GM23338 (cell line): ENCODE measurements at regions not wholly inside any gene's neighbourhood (a gene's known extent, or its start where the extent isn't known, plus 50 kb on each side); places are given as distances from the start of the nearest gene placed in this dataset.

Experiments
- ATAC-seq: fragments of 200-7000 bp; cut with Tn5 transposase; 3 replicates; pipeline ENCODE4 v1.9.1; 2020
- DNase-seq: peaks from one replicate; pipeline ENCODE4 v3.0.0-alpha.2; 2015; ENCODE audit warnings: low spot score
- H2AFZ ChIP-seq: fragments of 200-600 bp; sonication (generic); 2 replicates; pipeline ENCODE4 v1.8.0; 2016; ENCODE audit warnings: antibody characterized with exemption, mild to moderate bottlenecking, moderate library complexity
- H3F3A ChIP-seq: fragments of 200-600 bp; sonication (generic); replicated peaks from 2 replicates; pipeline ENCODE4 v1.8.0; 2017; ENCODE audit warnings: antibody characterized with exemption, mixed run types, low read depth
- H3K27ac ChIP-seq: fragments of 200-600 bp; sonication (generic); 2 replicates; pipeline ENCODE4 v1.6.1; 2016; ENCODE audit warnings: low read depth
- H3K27me3 ChIP-seq: fragments of 200-600 bp; sonication (generic); 2 replicates; pipeline ENCODE4 v1.8.0; 2016; ENCODE audit warnings: mild to moderate bottlenecking, mixed run types, moderate library complexity; ENCODE audit not compliant: insufficient read depth
- H3K36me3 ChIP-seq: fragments of 200-600 bp; sonication (generic); 2 replicates; pipeline ENCODE4 v1.8.0; 2016; ENCODE audit warnings: mild to moderate bottlenecking; ENCODE audit not compliant: insufficient read depth
- H3K4me1 ChIP-seq: fragments of 200-600 bp; sonication (generic); 2 replicates; pipeline ENCODE4 v1.8.0; 2016; ENCODE audit warnings: mild to moderate bottlenecking, moderate library complexity; ENCODE audit not compliant: insufficient read depth
- H3K4me2 ChIP-seq: fragments of 200-600 bp; sonication (generic); 2 replicates; pipeline ENCODE4 v1.7.1; 2017; ENCODE audit warnings: mixed run types
- H3K4me3 ChIP-seq: fragments of 200-600 bp; sonication (generic); 2 replicates; pipeline ENCODE4 v1.6.1; 2016; ENCODE audit warnings: mixed run types
- H3K79me2 ChIP-seq: fragments of 200-600 bp; sonication (generic); replicated peaks from 2 replicates; pipeline ENCODE4 v1.8.0; 2017; ENCODE audit warnings: mild to moderate bottlenecking; ENCODE audit not compliant: insufficient read depth
- H3K9me2 ChIP-seq: fragments of 200-600 bp; sonication (generic); 2 replicates; pipeline ENCODE4 v1.8.0; 2017; ENCODE audit not compliant: insufficient read depth
- H4K20me1 ChIP-seq: fragments of 200-600 bp; sonication (generic); replicated peaks from 2 replicates; pipeline ENCODE4 v1.8.0; 2017; ENCODE audit warnings: mild to moderate bottlenecking; ENCODE audit not compliant: insufficient read depth
- H3K27ac Mint-ChIP-seq: 2 replicates; pipeline ENCODE4 v1.8.0; 2020; ENCODE audit warnings: inconsistent platforms, mild to moderate bottlenecking, moderate library complexity, mixed read lengths
- H3K27me3 Mint-ChIP-seq: 3 replicates; pipeline ENCODE4 v1.8.0; 2022; ENCODE audit warnings: low read depth, mild to moderate bottlenecking, moderate library complexity, mixed read lengths, inconsistent platforms; ENCODE audit not compliant: insufficient read depth, poor library complexity
- H3K36me3 Mint-ChIP-seq: 3 replicates; pipeline ENCODE4 v1.8.0; 2021; ENCODE audit warnings: low read depth, mild to moderate bottlenecking, inconsistent platforms, moderate library complexity, mixed read lengths
- H3K4me1 Mint-ChIP-seq: 3 replicates; pipeline ENCODE4 v1.8.0; 2020; ENCODE audit warnings: mild to moderate bottlenecking, inconsistent platforms, mixed read lengths
- H3K4me3 Mint-ChIP-seq: 3 replicates; pipeline ENCODE4 v1.8.0; 2021; ENCODE audit warnings: moderate library complexity, mild to moderate bottlenecking, inconsistent platforms, mixed read lengths
- H3K9me3 Mint-ChIP-seq: 3 replicates; pipeline ENCODE4 v1.8.0; 2020; ENCODE audit warnings: moderate library complexity, mild to moderate bottlenecking, inconsistent platforms, mixed read lengths
- CREB1 ChIP-seq: fragments of 250-450 bp; sonication (Bioruptor Pico); IDR thresholded peaks from 2 replicates; pipeline ENCODE4 v1.5.0; 2020; ENCODE audit warnings: low read depth, mild to moderate bottlenecking, moderate library complexity
- EZH2 ChIP-seq: fragments of 200-600 bp; sonication (generic); IDR thresholded peaks from one replicate; pipeline ENCODE4 v1.8.0; 2017; ENCODE audit warnings: antibody characterized with exemption, mild to moderate bottlenecking, low read depth; ENCODE audit not compliant: unreplicated experiment
- EZH2phosphoT487 ChIP-seq: fragments of 200-600 bp; sonication (generic); IDR thresholded peaks from one replicate; pipeline ENCODE4 v1.8.1; 2018; ENCODE audit warnings: antibody characterized with exemption; ENCODE audit not compliant: unreplicated experiment
- POLR2AphosphoS5 ChIP-seq: IDR thresholded peaks from 2 replicates; pipeline ENCODE4 v1.6.1; 2016; ENCODE audit warnings: antibody characterized with exemption, low read depth
- STAT1 ChIP-seq: IDR thresholded peaks from one replicate; pipeline ENCODE4 v1.6.1; 2016; ENCODE audit warnings: antibody characterized with exemption; ENCODE audit not compliant: unreplicated experiment
- ZNF114 ChIP-seq: fragments of 250-450 bp; sonication (Bioruptor Pico); IDR thresholded peaks from 2 replicates; pipeline ENCODE4 v1.5.0; 2020; ENCODE audit warnings: mild to moderate bottlenecking, moderate library complexity
- ZNF331 ChIP-seq: fragments of 250-450 bp; sonication (Bioruptor Pico); IDR thresholded peaks from 2 replicates; pipeline ENCODE4 v1.5.0; 2020; ENCODE audit warnings: low read depth, mild to moderate bottlenecking, moderate library complexity
- TF ChIP-seq, protein P1 (sequence below): fragments of 250-450 bp; sonication (Bioruptor Pico); IDR thresholded peaks from 2 replicates; pipeline ENCODE4 v1.5.0; 2020; ENCODE audit warnings: mild to moderate bottlenecking, moderate library complexity
- TF ChIP-seq, protein P2 (sequence below): IDR thresholded peaks from 2 replicates; pipeline ENCODE4 v1.6.1; 2016; ENCODE audit warnings: antibody characterized with exemption
- TF ChIP-seq, protein P3 (sequence below), 2 experiments: fragments of 200-600 bp in 1 of 2; sonication (generic) in 1 of 2; conservative IDR thresholded peaks; 2 replicates each; pipeline versions ENCODE4 v1.5.1 to v1.6.1; 2016 to 2017; ENCODE audit warnings: antibody characterized with exemption in 2 of 2, low read depth in 2 of 2, mild to moderate bottlenecking in 2 of 2, moderate library complexity in 1 of 2

DNA sequence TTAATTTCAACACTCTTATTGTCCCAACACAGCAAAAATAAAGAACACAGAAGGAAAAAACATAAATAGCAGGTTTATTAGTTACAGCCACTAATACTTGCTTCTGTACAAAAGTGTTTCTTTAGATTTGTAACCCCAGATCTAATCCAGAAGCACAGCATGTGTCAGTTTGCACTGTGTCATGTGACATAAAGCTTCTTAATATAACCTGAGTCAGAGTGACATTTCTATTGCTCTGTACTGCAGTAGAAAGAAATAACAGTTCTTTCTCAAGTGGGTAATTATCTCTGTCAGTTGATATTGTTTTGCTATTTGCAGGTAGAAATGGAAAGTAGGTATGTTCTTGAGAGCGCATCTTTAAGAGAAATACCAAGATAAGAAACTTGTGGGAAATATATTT, 422.5 kb downstream of the ZIC3 start:
- Histone ChIP-seq H2AFZ (no peak overlapping the region), H3F3A (no peaks in the 10 kb centered on the region), H3K27me3 (no peaks in the 10 kb centered on the region), H3K36me3 (no peaks in the 10 kb centered on the region), H3K4me1 (peaks cover 9% of the 10 kb centered on the region), H3K4me2 (no peak overlapping the region), H3K4me3 (no peak overlapping the region), H3K27ac (no peak overlapping the region), H4K20me1 (no peaks in the 10 kb centered on the region), H3K9me2 (no peaks in the 10 kb centered on the region), H3K79me2 (no peaks in the 10 kb centered on the region)
- Mint-ChIP-seq H3K4me1 (peaks cover 25% of the 10 kb centered on the region), H3K27me3 (peaks cover 6% of the 10 kb centered on the region), H3K4me3 (no peak overlapping the region), H3K9me3 (no peaks in the 10 kb centered on the region), H3K27ac (no peak overlapping the region), H3K36me3 (no peaks in the 10 kb centered on the region)
- ATAC-seq, result no peak
- TF ChIP-seq EZH2phosphoT487 (no peak), STAT1 (no peak), ZNF331 (no peak), ZNF114 (CRISPR knock-in tag) (no peak), EZH2 (no peak), CREB1 (CRISPR knock-in tag) (no peak), POLR2AphosphoS5 (no peak)
- TF ChIP-seq, protein P1, sequence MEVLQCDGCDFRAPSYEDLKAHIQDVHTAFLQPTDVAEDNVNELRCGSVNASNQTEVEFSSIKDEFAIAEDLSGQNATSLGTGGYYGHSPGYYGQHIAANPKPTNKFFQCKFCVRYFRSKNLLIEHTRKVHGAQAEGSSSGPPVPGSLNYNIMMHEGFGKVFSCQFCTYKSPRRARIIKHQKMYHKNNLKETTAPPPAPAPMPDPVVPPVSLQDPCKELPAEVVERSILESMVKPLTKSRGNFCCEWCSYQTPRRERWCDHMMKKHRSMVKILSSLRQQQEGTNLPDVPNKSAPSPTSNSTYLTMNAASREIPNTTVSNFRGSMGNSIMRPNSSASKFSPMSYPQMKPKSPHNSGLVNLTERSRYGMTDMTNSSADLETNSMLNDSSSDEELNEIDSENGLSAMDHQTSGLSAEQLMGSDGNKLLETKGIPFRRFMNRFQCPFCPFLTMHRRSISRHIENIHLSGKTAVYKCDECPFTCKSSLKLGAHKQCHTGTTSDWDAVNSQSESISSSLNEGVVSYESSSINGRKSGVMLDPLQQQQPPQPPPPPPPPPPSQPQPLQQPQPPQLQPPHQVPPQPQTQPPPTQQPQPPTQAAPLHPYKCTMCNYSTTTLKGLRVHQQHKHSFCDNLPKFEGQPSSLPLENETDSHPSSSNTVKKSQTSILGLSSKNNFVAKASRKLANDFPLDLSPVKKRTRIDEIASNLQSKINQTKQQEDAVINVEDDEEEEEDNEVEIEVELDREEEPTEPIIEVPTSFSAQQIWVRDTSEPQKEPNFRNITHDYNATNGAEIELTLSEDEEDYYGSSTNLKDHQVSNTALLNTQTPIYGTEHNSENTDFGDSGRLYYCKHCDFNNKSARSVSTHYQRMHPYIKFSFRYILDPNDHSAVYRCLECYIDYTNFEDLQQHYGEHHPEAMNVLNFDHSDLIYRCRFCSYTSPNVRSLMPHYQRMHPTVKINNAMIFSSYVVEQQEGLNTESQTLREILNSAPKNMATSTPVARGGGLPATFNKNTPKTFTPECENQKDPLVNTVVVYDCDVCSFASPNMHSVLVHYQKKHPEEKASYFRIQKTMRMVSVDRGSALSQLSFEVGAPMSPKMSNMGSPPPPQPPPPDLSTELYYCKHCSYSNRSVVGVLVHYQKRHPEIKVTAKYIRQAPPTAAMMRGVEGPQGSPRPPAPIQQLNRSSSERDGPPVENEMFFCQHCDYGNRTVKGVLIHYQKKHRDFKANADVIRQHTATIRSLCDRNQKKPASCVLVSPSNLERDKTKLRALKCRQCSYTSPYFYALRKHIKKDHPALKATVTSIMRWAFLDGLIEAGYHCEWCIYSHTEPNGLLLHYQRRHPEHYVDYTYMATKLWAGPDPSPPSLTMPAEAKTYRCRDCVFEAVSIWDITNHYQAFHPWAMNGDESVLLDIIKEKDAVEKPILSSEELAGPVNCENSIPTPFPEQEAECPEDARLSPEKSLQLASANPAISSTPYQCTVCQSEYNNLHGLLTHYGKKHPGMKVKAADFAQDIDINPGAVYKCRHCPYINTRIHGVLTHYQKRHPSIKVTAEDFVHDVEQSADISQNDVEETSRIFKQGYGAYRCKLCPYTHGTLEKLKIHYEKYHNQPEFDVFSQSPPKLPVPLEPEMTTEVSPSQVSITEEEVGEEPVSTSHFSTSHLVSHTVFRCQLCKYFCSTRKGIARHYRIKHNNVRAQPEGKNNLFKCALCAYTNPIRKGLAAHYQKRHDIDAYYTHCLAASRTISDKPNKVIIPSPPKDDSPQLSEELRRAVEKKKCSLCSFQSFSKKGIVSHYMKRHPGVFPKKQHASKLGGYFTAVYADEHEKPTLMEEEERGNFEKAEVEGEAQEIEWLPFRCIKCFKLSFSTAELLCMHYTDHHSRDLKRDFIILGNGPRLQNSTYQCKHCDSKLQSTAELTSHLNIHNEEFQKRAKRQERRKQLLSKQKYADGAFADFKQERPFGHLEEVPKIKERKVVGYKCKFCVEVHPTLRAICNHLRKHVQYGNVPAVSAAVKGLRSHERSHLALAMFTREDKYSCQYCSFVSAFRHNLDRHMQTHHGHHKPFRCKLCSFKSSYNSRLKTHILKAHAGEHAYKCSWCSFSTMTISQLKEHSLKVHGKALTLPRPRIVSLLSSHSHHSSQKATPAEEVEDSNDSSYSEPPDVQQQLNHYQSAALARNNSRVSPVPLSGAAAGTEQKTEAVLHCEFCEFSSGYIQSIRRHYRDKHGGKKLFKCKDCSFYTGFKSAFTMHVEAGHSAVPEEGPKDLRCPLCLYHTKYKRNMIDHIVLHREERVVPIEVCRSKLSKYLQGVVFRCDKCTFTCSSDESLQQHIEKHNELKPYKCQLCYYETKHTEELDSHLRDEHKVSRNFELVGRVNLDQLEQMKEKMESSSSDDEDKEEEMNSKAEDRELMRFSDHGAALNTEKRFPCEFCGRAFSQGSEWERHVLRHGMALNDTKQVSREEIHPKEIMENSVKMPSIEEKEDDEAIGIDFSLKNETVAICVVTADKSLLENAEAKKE (CRISPR knock-in tag), result no peak
- TF ChIP-seq, protein P2, sequence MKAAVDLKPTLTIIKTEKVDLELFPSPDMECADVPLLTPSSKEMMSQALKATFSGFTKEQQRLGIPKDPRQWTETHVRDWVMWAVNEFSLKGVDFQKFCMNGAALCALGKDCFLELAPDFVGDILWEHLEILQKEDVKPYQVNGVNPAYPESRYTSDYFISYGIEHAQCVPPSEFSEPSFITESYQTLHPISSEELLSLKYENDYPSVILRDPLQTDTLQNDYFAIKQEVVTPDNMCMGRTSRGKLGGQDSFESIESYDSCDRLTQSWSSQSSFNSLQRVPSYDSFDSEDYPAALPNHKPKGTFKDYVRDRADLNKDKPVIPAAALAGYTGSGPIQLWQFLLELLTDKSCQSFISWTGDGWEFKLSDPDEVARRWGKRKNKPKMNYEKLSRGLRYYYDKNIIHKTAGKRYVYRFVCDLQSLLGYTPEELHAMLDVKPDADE, result no peak
- TF ChIP-seq, protein P3, sequence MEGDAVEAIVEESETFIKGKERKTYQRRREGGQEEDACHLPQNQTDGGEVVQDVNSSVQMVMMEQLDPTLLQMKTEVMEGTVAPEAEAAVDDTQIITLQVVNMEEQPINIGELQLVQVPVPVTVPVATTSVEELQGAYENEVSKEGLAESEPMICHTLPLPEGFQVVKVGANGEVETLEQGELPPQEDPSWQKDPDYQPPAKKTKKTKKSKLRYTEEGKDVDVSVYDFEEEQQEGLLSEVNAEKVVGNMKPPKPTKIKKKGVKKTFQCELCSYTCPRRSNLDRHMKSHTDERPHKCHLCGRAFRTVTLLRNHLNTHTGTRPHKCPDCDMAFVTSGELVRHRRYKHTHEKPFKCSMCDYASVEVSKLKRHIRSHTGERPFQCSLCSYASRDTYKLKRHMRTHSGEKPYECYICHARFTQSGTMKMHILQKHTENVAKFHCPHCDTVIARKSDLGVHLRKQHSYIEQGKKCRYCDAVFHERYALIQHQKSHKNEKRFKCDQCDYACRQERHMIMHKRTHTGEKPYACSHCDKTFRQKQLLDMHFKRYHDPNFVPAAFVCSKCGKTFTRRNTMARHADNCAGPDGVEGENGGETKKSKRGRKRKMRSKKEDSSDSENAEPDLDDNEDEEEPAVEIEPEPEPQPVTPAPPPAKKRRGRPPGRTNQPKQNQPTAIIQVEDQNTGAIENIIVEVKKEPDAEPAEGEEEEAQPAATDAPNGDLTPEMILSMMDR (conservative IDR thresholded peaks at IDR 0.05; ENCODE audit: low read depth in 2 of 2), result no peak
- DNase-seq, result no peak
